OCI-LY7 (cell line): ENCODE measurements at regions not wholly inside any gene's neighbourhood (a gene's known extent, or its start where the extent isn't known, plus 50 kb on each side); places are given as distances from the start of the nearest gene placed in this dataset.

ENCODE experiments used
- EZH2phosphoT487 ChIP-seq: fragments of 200-600 bp; sonication (generic); IDR thresholded peaks from 2 replicates; pipeline ENCODE4 v1.6.1; 2018; ENCODE audit warnings: low read depth, borderline replicate concordance, mild to moderate bottlenecking, mixed run types, antibody characterized with exemption, low read length, moderate library complexity, mixed read lengths
- TF ChIP-seq, protein P1 (sequence below): fragments of 200-600 bp; sonication (generic); conservative IDR thresholded peaks from 2 replicates; pipeline ENCODE4 v1.5.1; 2014; ENCODE audit warnings: mild to moderate bottlenecking, antibody characterized with exemption, low read length, moderate library complexity, mixed read lengths

DNA sequence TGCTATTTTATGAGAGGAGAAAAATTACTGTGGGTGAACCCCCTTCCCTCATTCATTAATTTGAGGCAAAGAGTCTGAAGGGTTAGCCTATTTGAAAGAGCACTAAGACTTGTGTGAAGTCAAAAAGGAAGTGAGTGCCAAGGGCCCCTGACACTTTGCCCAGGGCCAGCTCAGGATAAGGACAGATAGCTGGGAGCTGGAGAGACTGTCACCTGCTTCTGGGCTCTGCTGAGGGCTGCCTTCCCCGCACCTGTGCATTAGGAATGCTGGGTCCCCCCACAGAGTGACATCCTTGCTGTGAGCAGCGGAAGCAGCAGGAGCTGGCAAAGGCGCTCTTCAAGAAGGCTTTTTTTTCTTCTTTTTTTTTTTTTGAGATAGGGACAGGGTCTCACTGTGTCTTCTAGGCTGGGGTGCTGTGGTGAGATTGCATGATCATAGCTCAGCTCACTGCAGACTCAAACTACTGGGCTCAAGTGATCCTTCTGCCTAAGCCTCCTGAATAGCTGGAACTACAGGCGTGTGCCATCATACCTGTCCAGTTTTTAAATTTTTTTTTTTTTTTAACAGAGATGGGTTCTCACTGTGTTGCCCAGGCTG is 148.3 kb downstream of the AQP4 start:
- TF ChIP-seq, protein P1, sequence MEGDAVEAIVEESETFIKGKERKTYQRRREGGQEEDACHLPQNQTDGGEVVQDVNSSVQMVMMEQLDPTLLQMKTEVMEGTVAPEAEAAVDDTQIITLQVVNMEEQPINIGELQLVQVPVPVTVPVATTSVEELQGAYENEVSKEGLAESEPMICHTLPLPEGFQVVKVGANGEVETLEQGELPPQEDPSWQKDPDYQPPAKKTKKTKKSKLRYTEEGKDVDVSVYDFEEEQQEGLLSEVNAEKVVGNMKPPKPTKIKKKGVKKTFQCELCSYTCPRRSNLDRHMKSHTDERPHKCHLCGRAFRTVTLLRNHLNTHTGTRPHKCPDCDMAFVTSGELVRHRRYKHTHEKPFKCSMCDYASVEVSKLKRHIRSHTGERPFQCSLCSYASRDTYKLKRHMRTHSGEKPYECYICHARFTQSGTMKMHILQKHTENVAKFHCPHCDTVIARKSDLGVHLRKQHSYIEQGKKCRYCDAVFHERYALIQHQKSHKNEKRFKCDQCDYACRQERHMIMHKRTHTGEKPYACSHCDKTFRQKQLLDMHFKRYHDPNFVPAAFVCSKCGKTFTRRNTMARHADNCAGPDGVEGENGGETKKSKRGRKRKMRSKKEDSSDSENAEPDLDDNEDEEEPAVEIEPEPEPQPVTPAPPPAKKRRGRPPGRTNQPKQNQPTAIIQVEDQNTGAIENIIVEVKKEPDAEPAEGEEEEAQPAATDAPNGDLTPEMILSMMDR = no peak
- no peak for TF ChIP-seq EZH2phosphoT487
